DOHH2 (cell line): ENCODE measurements at regions not wholly inside any gene's neighbourhood (a gene's known extent, or its start where the extent isn't known, plus 50 kb on each side); places are given as distances from the start of the nearest gene placed in this dataset.

Source experiments
- CTCF ChIP-seq: fragments of 200-600 bp; sonication (generic); IDR thresholded peaks from one replicate; pipeline ENCODE4 v1.5.1; 2014; ENCODE audit warnings: antibody characterized with exemption, mild to moderate bottlenecking, low read depth, low read length; ENCODE audit not compliant: poor library complexity, severe bottlenecking
- EZH2phosphoT487 ChIP-seq: fragments of 200-600 bp; sonication (generic); IDR thresholded peaks from 2 replicates; pipeline ENCODE4 v1.6.1; 2017; ENCODE audit warnings: borderline replicate concordance, mild to moderate bottlenecking, antibody characterized with exemption, low read length, moderate library complexity, mixed read lengths

- no peak for TF ChIP-seq CTCF
- no peak for TF ChIP-seq EZH2phosphoT487
Observed at GRCh38 chr6:43962458-43962857, 164.8 kb downstream of the MRPL14 start.
